ENCODE measurements at regions not wholly inside any gene's neighbourhood (a gene's known extent, or its start where the extent isn't known, plus 50 kb on each side); places are given as distances from the start of the nearest gene placed in this dataset.

DNA sequence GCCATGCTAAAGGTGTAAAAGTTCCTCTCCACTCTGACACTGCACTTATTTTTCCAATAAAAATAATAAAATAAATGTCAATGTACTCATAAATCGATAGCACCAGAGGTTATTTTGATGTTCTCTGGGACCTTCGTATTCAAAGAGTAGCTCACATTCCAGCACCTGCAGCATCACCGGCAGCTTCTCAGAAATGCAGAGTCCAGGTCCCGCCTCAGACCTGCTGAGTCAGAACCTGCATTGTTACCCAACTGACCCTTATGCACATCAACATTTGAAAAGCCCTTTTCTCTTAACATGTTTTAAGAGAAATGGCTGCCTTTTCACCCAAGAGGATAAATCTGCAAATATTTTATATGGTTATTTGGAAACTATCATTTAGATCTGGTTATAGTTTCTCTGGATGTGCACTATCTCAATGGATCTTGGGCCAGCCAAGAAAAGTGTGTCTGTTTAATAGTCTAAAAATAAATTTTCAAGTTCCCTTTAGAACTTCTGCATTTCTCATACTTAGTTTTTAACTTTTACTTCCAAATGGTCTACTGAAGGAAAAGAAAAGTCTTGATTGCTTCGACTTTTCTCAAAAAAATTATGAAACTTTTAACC, 216.2 kb upstream of the PRDM1 start:
- H3K27ac ChIP-seq (ENCODE audit: low read depth in 1 of 2, low read length in 2 of 2) = no peak overlapping the region
- no peak for DNase-seq (ENCODE audit: low spot score)
- 77% methylated on average over 5 of the region's 5 CpGs for WGBS
- H3K4me3 ChIP-seq (ENCODE audit: low read depth in 1 of 3, low read length in 3 of 3) = no peak overlapping the region
- H3K9me3 ChIP-seq (ENCODE audit: control insufficient read depth in 4 of 4, low read length in 3 of 4) = no peaks in the 10 kb centered on the region
- TF ChIP-seq GABPA (IDR thresholded peaks at IDR 0.05 in 1 of 2, conservative IDR thresholded peaks at IDR 0.05 in 1 of 2) = no peak
- TF ChIP-seq, protein P1, sequence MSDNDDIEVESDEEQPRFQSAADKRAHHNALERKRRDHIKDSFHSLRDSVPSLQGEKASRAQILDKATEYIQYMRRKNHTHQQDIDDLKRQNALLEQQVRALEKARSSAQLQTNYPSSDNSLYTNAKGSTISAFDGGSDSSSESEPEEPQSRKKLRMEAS (IDR thresholded peaks at IDR 0.05) = no peak
- TF ChIP-seq CTCF (IDR thresholded peaks at IDR 0.05; ENCODE audit: low read depth, low read length, missing input control) = no peak
- TF ChIP-seq RAD21 (IDR thresholded peaks at IDR 0.05) = no peak
- no peak for TF ChIP-seq ATF3 (IDR thresholded peaks at IDR 0.05)
- H3K4me1 ChIP-seq (ENCODE audit: control insufficient read depth in 4 of 4, insufficient read depth in 4 of 4, low read length in 3 of 4) = no peaks in the 10 kb centered on the region
- H3K27me3 ChIP-seq (ENCODE audit: control insufficient read depth in 4 of 4, insufficient read depth in 4 of 4, low read length in 3 of 4) = no peaks in the 10 kb centered on the region
- H3K9ac ChIP-seq (ENCODE audit: low read depth in 1 of 2, low read length in 2 of 2) = no peak overlapping the region
- H3K36me3 ChIP-seq (ENCODE audit: control insufficient read depth in 4 of 4, insufficient read depth in 3 of 4, low read depth in 1 of 4, low read length in 3 of 4) = no peaks in the 10 kb centered on the region

- H3K9me3 ChIP-seq (ENCODE audit: control insufficient read depth in 4 of 4, low read length in 3 of 4) = peaks cover 0 to 3% (median 0%) of the 10 kb centered on the region in 4 donors
- H3K4me1 ChIP-seq (ENCODE audit: control insufficient read depth in 4 of 4, insufficient read depth in 4 of 4, low read length in 3 of 4) = no peaks in the 10 kb centered on the region
- no peak for DNase-seq (ENCODE audit: low spot score)
- 95% methylated on average over 2 of the region's 2 CpGs for WGBS
- H3K9ac ChIP-seq (ENCODE audit: low read depth in 1 of 2, low read length in 2 of 2) = no peak overlapping the region
- H3K36me3 ChIP-seq (ENCODE audit: control insufficient read depth in 4 of 4, insufficient read depth in 3 of 4, low read depth in 1 of 4, low read length in 3 of 4) = no peaks in the 10 kb centered on the region
- no peak overlapping the region for H3K27ac ChIP-seq (ENCODE audit: low read depth in 1 of 2, low read length in 2 of 2)
- TF ChIP-seq JUND (IDR thresholded peaks at IDR 0.05) (no peak), RXRA (IDR thresholded peaks at IDR 0.05) (no peak), CTCF (IDR thresholded peaks at IDR 0.05; ENCODE audit: low read depth, low read length, missing input control) (no peak), FOXA1 (IDR thresholded peaks at IDR 0.05) (no peak), FOXA2 (IDR thresholded peaks at IDR 0.05) (no peak), HNF4G (IDR thresholded peaks at IDR 0.05) (no peak), NR2F2 (IDR thresholded peaks at IDR 0.05) (no peak), ATF3 (IDR thresholded peaks at IDR 0.05) (no peak), TAF1 (conservative IDR thresholded peaks at IDR 0.05) (no peak), EGR1 (IDR thresholded peaks at IDR 0.05; ENCODE audit: low read depth in 2 of 2) (no peak), HNF4A (conservative IDR thresholded peaks at IDR 0.05) (no peak), RAD21 (IDR thresholded peaks at IDR 0.05) (no peak), GABPA (IDR thresholded peaks at IDR 0.05 in 1 of 2, conservative IDR thresholded peaks at IDR 0.05 in 1 of 2) (no peak), SP1 (IDR thresholded peaks at IDR 0.05) (no peak)
- TF ChIP-seq, protein P2, sequence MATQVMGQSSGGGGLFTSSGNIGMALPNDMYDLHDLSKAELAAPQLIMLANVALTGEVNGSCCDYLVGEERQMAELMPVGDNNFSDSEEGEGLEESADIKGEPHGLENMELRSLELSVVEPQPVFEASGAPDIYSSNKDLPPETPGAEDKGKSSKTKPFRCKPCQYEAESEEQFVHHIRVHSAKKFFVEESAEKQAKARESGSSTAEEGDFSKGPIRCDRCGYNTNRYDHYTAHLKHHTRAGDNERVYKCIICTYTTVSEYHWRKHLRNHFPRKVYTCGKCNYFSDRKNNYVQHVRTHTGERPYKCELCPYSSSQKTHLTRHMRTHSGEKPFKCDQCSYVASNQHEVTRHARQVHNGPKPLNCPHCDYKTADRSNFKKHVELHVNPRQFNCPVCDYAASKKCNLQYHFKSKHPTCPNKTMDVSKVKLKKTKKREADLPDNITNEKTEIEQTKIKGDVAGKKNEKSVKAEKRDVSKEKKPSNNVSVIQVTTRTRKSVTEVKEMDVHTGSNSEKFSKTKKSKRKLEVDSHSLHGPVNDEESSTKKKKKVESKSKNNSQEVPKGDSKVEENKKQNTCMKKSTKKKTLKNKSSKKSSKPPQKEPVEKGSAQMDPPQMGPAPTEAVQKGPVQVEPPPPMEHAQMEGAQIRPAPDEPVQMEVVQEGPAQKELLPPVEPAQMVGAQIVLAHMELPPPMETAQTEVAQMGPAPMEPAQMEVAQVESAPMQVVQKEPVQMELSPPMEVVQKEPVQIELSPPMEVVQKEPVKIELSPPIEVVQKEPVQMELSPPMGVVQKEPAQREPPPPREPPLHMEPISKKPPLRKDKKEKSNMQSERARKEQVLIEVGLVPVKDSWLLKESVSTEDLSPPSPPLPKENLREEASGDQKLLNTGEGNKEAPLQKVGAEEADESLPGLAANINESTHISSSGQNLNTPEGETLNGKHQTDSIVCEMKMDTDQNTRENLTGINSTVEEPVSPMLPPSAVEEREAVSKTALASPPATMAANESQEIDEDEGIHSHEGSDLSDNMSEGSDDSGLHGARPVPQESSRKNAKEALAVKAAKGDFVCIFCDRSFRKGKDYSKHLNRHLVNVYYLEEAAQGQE (IDR thresholded peaks at IDR 0.05) = no peak
- TF ChIP-seq, protein P1 (IDR thresholded peaks at IDR 0.05) = no peak
- no peak overlapping the region for H3K4me3 ChIP-seq (ENCODE audit: low read depth in 1 of 3, low read length in 3 of 3)
- H3K27me3 ChIP-seq (ENCODE audit: control insufficient read depth in 4 of 4, insufficient read depth in 4 of 4, low read length in 3 of 4) = peaks cover 0 to 5% (median 0%) of the 10 kb centered on the region in 4 donors
Observed at GRCh38 chr6:105868823-105869460, 217.2 kb upstream of the PRDM1 start.
